Neural progenitor cell (in vitro differentiated cells): ENCODE measurements at regions not wholly inside any gene's neighbourhood (a gene's known extent, or its start where the extent isn't known, plus 50 kb on each side); places are given as distances from the start of the nearest gene placed in this dataset.

Source experiments
- EZH2 ChIP-seq: fragments of 200-600 bp; sonication (generic); IDR thresholded peaks from 2 replicates; pipeline ENCODE4 v1.6.1; 2017; ENCODE audit warnings: antibody characterized with exemption, mild to moderate bottlenecking, moderate library complexity
- TF ChIP-seq, protein P1 (sequence below): fragments of 200-600 bp; sonication (generic); IDR thresholded peaks from 2 replicates; pipeline ENCODE4 v1.5.1; 2017; ENCODE audit warnings: antibody characterized with exemption, mild to moderate bottlenecking

DNA sequence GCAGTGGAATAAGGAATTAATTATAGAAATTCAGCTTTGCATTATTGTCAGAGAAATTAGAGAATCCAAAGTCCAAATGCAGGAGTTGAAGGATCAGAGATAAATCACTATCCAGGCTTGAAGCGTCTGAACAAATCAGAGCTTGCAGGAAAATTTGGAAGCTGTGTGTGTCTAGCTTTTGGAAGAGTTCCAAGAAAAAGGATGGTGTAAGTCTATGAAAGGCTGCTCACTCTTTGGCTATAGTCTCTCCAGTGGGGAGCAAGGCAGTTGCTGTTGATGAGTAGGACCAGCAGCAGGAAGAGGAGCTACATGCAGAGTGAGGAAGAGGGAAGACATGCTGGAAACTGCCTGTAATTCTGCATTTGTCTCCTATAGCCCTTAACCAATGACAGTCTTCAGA lies 464.3 kb upstream of the GRM7 start:
- TF ChIP-seq, protein P1, sequence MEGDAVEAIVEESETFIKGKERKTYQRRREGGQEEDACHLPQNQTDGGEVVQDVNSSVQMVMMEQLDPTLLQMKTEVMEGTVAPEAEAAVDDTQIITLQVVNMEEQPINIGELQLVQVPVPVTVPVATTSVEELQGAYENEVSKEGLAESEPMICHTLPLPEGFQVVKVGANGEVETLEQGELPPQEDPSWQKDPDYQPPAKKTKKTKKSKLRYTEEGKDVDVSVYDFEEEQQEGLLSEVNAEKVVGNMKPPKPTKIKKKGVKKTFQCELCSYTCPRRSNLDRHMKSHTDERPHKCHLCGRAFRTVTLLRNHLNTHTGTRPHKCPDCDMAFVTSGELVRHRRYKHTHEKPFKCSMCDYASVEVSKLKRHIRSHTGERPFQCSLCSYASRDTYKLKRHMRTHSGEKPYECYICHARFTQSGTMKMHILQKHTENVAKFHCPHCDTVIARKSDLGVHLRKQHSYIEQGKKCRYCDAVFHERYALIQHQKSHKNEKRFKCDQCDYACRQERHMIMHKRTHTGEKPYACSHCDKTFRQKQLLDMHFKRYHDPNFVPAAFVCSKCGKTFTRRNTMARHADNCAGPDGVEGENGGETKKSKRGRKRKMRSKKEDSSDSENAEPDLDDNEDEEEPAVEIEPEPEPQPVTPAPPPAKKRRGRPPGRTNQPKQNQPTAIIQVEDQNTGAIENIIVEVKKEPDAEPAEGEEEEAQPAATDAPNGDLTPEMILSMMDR, result no peak
- no peak for TF ChIP-seq EZH2
